ENCODE measurements at regions not wholly inside any gene's neighbourhood (a gene's known extent, or its start where the extent isn't known, plus 50 kb on each side); places are given as distances from the start of the nearest gene placed in this dataset.

DNA sequence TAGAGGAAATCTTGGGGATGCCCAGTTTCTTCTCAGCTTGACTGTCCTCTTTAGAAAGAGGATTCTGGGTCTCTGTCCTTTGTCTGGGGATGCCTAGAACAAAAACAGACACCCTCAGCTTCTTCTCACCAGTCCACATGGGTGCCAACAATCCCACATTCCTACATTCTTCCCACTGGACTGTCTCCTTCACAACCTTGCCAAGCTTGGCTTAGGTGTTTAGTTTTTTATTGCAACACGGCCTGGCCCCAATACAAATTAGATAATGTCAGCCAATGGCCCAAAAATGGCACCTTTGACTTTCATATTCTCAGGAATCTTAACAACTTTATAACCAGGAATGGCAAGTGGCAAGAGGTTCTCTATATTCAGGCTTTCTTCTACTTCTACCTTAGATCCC, 273.0 kb downstream of the RNF152 start:
- no peak for ATAC-seq
- no peaks in the 10 kb centered on the region for H3K9me3 ChIP-seq
- H3K27me3 ChIP-seq, result no peaks in the 10 kb centered on the region
- H3K4me1 ChIP-seq, result no peaks in the 10 kb centered on the region
- H3K36me3 ChIP-seq, result no peaks in the 10 kb centered on the region
- DNase-seq, result no peak
- intact Hi-C loops (cut with DNase I), result loop anchor here in 1 of 2 donors (10.0 kb wide), 1 partner anchor 275 kb away; the partner anchor contains the start of gene RNF152
- TF ChIP-seq CTCF (IDR thresholded peaks at IDR 0.05), result no peak
- H3K27ac ChIP-seq, result no peak overlapping the region
- H3K4me3 ChIP-seq, result no peak overlapping the region

DNA sequence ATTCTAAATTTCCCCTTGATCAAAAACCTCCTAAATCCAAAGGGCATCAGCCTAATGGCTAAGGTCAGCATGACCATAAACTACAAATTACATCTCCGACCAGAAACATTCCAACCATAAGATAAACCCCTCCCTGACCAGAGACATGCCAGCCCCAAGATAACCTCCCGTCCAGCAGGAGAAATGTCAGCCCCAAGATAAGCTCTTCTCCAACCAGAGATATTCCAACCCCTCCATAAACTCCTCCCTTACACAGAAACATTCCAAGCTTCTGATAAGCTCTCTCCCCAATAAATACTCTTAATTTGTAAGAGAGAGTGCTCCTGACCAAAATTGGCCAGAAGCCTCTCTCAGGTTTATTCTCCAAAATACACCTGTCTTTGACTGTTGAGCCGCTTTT, 274.0 kb downstream of the RNF152 start:
- Histone ChIP-seq H3K27me3 (no peaks in the 10 kb centered on the region), H3K27ac (no peak overlapping the region), H3K4me1 (no peaks in the 10 kb centered on the region), H3K9me3 (no peaks in the 10 kb centered on the region), H3K36me3 (no peaks in the 10 kb centered on the region), H3K4me3 (no peak overlapping the region)
- DNase-seq (no peak), ATAC-seq (no peak)
- no peak for TF ChIP-seq CTCF (IDR thresholded peaks at IDR 0.05)
- intact Hi-C loops (cut with DNase I), result no loop called here

GRCh38 chr18:61616111-61616610, 276.6 kb downstream of the RNF152 start:
- H3K9me3 ChIP-seq, result no peaks in the 10 kb centered on the region
- H3K4me1 ChIP-seq, result no peaks in the 10 kb centered on the region
- ATAC-seq (no peak), DNase-seq (no peak)
- intact Hi-C loops (cut with DNase I), result no loop called here
- TF ChIP-seq CTCF (IDR thresholded peaks at IDR 0.05), result no peak
- no peak overlapping the region for H3K4me3 ChIP-seq
- H3K27ac ChIP-seq, result no peak overlapping the region
- no peaks in the 10 kb centered on the region for H3K27me3 ChIP-seq
- H3K36me3 ChIP-seq, result no peaks in the 10 kb centered on the region

GRCh38 chr18:61612517-61612916, 279.3 kb downstream of the CDH20 start:
- intact Hi-C loops (cut with DNase I), result no loop called here
- no peak overlapping the region for H3K4me3 ChIP-seq
- ATAC-seq, result no peak
- no peaks in the 10 kb centered on the region for H3K27me3 ChIP-seq
- no peak for TF ChIP-seq CTCF (IDR thresholded peaks at IDR 0.05)
- DNase-seq, result no peak
- peaks cover 0 to 5% of the 10 kb centered on the region in 2 donors for H3K4me1 ChIP-seq
- no peak overlapping the region for H3K27ac ChIP-seq
- H3K36me3 ChIP-seq, result no peaks in the 10 kb centered on the region
- no peaks in the 10 kb centered on the region for H3K9me3 ChIP-seq

DNA sequence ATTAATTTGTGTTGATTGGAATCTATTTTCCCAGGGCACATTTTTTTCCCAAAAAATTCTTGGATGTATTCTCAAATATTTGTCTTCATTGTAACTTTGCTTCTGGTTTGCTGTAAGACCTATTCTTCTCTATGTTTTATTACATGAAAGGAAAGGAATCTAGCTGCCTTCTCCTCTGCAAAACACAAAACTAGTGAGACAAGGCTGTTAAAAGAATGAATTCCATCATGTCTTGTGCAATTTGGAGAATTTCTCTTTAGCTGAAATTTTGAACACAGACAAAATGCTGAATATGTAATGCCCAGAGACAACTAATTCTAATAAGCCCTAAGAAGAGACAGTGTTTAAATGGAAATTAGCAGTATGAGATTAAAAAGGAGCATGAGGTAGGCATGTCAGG, 275.9 kb downstream of the CDH20 start:
- TF ChIP-seq CTCF (IDR thresholded peaks at IDR 0.05), result no peak
- Histone ChIP-seq H3K27ac (no peak overlapping the region), H3K9me3 (no peaks in the 10 kb centered on the region), H3K36me3 (no peaks in the 10 kb centered on the region), H3K4me1 (peaks cover 8 to 17% of the 10 kb centered on the region in 2 donors), H3K4me3 (no peak overlapping the region), H3K27me3 (peaks cover 0 to 9% of the 10 kb centered on the region in 2 donors)
- DNase-seq, result no peak
- ATAC-seq, result no peak
- intact Hi-C loops (cut with DNase I), result no loop called here

Data from left lung (tissue), 4 donors.